ENCODE measurements at regions not wholly inside any gene's neighbourhood (a gene's known extent, or its start where the extent isn't known, plus 50 kb on each side); places are given as distances from the start of the nearest gene placed in this dataset.

GRCh38 chr11:29816359-29816758 lies 200.5 kb downstream of the KCNA4 start:
- TF ChIP-seq EZH2phosphoT487 (IDR thresholded peaks at IDR 0.05; ENCODE audit: borderline replicate concordance, low read length) (no peak), CTCF (IDR thresholded peaks at IDR 0.05; ENCODE audit: low read depth, low read length, poor library complexity, severe bottlenecking) (no peak)

All from DOHH2 (cell line).